ENCODE measurements at regions not wholly inside any gene's neighbourhood (a gene's known extent, or its start where the extent isn't known, plus 50 kb on each side); places are given as distances from the start of the nearest gene placed in this dataset.

- TF ChIP-seq, protein P1, sequence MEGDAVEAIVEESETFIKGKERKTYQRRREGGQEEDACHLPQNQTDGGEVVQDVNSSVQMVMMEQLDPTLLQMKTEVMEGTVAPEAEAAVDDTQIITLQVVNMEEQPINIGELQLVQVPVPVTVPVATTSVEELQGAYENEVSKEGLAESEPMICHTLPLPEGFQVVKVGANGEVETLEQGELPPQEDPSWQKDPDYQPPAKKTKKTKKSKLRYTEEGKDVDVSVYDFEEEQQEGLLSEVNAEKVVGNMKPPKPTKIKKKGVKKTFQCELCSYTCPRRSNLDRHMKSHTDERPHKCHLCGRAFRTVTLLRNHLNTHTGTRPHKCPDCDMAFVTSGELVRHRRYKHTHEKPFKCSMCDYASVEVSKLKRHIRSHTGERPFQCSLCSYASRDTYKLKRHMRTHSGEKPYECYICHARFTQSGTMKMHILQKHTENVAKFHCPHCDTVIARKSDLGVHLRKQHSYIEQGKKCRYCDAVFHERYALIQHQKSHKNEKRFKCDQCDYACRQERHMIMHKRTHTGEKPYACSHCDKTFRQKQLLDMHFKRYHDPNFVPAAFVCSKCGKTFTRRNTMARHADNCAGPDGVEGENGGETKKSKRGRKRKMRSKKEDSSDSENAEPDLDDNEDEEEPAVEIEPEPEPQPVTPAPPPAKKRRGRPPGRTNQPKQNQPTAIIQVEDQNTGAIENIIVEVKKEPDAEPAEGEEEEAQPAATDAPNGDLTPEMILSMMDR (IDR thresholded peaks at IDR 0.05), result no peak
- no peak for TF ChIP-seq POLR2A (IDR thresholded peaks at IDR 0.05)
These were observed 342.0 kb upstream of the CHD6 start for GRCh38 chr20:41960166-41960565.

All from Peyer's patch (tissue), 4 donors.